ENCODE measurements at regions not wholly inside any gene's neighbourhood (a gene's known extent, or its start where the extent isn't known, plus 50 kb on each side); places are given as distances from the start of the nearest gene placed in this dataset.
"Not testable (repeated sequence)": the region's sequence is repeated elsewhere in the genome, so short reads cannot be mapped to it uniquely, and the experiment has no call there.

GRCh38 chr1:189607477-189608096, 870.1 kb downstream of the BRINP3 start:
- H3K9me3 Mint-ChIP-seq = no peaks in the 10 kb centered on the region
- intact Hi-C loops (cut with micrococcal nuclease) = no loop called here
- no peaks in the 10 kb centered on the region for H3K27me3 Mint-ChIP-seq
- H3K4me1 Mint-ChIP-seq = no peaks in the 10 kb centered on the region
- no peak overlapping the region for H3K4me3 Mint-ChIP-seq
- no peak for DNase-seq
- no peaks in the 10 kb centered on the region for H3K36me3 Mint-ChIP-seq (ENCODE audit: low read depth)
- no peak overlapping the region for H3K27ac Mint-ChIP-seq

DNA sequence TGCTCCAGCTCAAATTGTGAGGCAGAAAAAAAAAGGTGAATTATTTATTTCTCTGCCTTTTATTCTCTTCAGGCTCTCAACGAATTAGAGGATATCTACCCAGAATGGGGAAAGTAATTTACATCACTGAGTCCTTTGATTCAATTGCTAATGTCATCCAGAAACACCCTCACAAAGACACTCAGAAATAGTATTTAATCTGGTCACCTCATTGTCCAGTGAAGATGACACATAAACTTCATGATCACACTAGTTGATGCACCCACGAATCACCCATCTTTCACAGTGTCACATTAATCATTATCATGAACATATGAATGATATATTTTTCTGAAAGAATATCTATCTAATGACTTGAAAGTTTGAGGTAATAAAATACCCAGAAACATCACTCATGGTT, 868.5 kb downstream of the BRINP3 start:
- no peaks in the 10 kb centered on the region for H3K36me3 Mint-ChIP-seq (ENCODE audit: low read depth)
- no peak overlapping the region for H3K27ac Mint-ChIP-seq
- H3K27me3 Mint-ChIP-seq = no peaks in the 10 kb centered on the region
- intact Hi-C loops (cut with micrococcal nuclease) = no loop called here
- no peak overlapping the region for H3K4me3 Mint-ChIP-seq
- no peaks in the 10 kb centered on the region for H3K9me3 Mint-ChIP-seq
- H3K4me1 Mint-ChIP-seq = no peaks in the 10 kb centered on the region
- no peak for DNase-seq

DNA sequence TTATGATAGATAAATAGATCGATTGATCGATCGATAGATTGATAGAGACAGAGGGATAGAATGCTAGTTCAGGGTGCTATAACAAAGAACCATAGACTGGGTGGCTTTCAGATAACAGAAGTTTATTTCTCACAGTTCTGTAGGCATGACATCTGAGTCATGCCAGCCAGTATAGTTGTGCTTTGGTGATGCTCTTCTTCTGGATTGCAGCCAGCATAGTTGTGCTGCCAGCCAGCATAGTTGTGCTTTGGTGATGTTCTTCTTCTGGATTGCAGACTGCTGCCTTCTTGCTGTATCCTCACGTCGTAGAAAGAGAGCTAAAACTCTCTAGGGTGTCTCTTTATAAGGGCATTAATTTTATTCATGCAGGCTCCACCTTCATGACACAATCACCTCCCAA, 860.8 kb downstream of the BRINP3 start:
- Mint-ChIP-seq H3K36me3 (ENCODE audit: low read depth) (no peaks in the 10 kb centered on the region), H3K27ac (no peak overlapping the region), H3K27me3 (no peaks in the 10 kb centered on the region), H3K4me1 (no peaks in the 10 kb centered on the region), H3K4me3 (no peak overlapping the region), H3K9me3 (no peaks in the 10 kb centered on the region)
- intact Hi-C loops (cut with micrococcal nuclease) = no loop called here
- no peak for DNase-seq

GRCh38 chr1:189619682-189620332, 857.9 kb downstream of the BRINP3 start:
- no peaks in the 10 kb centered on the region for H3K27me3 Mint-ChIP-seq
- no peaks in the 10 kb centered on the region for H3K9me3 Mint-ChIP-seq
- intact Hi-C loops (cut with micrococcal nuclease) = no loop called here
- DNase-seq = no peak
- no peaks in the 10 kb centered on the region for H3K4me1 Mint-ChIP-seq
- no peaks in the 10 kb centered on the region for H3K36me3 Mint-ChIP-seq (ENCODE audit: low read depth)
- no peak overlapping the region for H3K27ac Mint-ChIP-seq
- no peak overlapping the region for H3K4me3 Mint-ChIP-seq

DNA sequence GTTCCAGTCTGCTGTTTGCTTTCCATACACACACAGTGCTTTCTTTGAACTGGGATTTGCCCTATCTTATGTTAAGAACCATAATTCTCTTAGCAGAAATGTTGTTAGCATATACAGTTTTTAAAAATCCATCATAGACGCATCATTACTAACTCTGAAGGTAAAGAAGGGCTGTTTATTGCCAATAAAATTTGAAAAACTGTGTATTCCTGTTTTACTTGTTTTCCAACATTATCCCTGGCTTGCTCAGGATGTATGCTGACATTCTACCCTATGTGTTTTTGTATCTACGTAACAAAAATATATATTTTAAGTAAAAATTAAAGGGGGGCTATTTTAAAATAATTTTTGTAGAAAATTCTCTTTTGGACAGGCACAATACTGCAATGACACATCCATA, 857.2 kb downstream of the BRINP3 start:
- intact Hi-C loops (cut with micrococcal nuclease) = no loop called here
- no peak overlapping the region for H3K27ac Mint-ChIP-seq
- H3K27me3 Mint-ChIP-seq = no peaks in the 10 kb centered on the region
- no peaks in the 10 kb centered on the region for H3K36me3 Mint-ChIP-seq (ENCODE audit: low read depth)
- no peak for DNase-seq
- no peak overlapping the region for H3K4me3 Mint-ChIP-seq
- no peaks in the 10 kb centered on the region for H3K4me1 Mint-ChIP-seq
- H3K9me3 Mint-ChIP-seq = no peaks in the 10 kb centered on the region

DNA sequence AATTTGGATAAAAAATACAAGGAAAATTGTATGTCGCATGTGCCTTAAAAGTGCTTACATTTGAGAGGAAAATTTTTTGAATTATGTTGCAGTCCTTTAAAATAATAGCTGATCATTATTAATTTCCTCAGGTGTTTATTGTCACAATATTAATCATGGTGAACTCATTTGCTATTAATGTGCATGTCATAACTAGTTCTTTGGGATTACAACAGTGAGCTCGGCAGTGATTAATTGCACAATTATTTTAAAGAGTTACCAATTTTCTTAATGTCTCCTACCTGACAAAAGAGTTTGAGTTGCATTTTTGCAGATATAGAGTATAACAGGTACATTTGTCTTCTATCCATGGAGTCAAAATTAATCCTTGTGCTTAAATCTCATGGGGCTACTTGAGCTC, 854.3 kb downstream of the BRINP3 start:
- Mint-ChIP-seq H3K27ac (no peak overlapping the region), H3K4me1 (no peaks in the 10 kb centered on the region), H3K4me3 (no peak overlapping the region), H3K9me3 (no peaks in the 10 kb centered on the region), H3K27me3 (no peaks in the 10 kb centered on the region), H3K36me3 (ENCODE audit: low read depth) (no peaks in the 10 kb centered on the region)
- DNase-seq = no peak
- intact Hi-C loops (cut with micrococcal nuclease) = no loop called here

- Mint-ChIP-seq H3K27ac (no peak overlapping the region), H3K4me3 (no peak overlapping the region), H3K27me3 (no peaks in the 10 kb centered on the region), H3K36me3 (ENCODE audit: low read depth) (no peaks in the 10 kb centered on the region), H3K4me1 (no peaks in the 10 kb centered on the region), H3K9me3 (no peaks in the 10 kb centered on the region)
- intact Hi-C loops (cut with micrococcal nuclease) = no loop called here
- DNase-seq = no peak
Observed at GRCh38 chr1:189627427-189627826, 850.2 kb downstream of the BRINP3 start.

DNA sequence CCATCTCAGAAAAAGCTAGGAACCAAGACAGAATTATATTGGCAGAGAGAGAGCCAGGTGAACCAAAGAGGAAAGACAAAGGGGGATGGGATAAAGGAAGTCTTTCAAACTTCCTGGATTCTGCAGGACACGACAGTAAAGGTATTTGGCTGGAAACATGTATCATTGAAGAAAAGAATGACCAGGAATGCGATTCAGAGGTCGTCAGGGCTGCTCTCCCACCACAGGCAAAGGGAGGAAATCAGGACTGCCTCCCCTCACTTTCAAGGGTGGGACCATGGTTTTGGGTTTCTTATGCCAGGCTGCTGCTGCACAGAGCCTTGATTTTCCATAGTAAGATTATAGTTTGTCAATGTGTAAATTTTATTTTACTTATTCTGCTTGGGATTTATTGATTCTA, 848.8 kb downstream of the BRINP3 start:
- Mint-ChIP-seq H3K27ac (no peak overlapping the region), H3K4me3 (no peak overlapping the region), H3K4me1 (no peaks in the 10 kb centered on the region), H3K27me3 (no peaks in the 10 kb centered on the region), H3K9me3 (no peaks in the 10 kb centered on the region), H3K36me3 (ENCODE audit: low read depth) (no peaks in the 10 kb centered on the region)
- intact Hi-C loops (cut with micrococcal nuclease) = no loop called here
- DNase-seq = no peak

DNA sequence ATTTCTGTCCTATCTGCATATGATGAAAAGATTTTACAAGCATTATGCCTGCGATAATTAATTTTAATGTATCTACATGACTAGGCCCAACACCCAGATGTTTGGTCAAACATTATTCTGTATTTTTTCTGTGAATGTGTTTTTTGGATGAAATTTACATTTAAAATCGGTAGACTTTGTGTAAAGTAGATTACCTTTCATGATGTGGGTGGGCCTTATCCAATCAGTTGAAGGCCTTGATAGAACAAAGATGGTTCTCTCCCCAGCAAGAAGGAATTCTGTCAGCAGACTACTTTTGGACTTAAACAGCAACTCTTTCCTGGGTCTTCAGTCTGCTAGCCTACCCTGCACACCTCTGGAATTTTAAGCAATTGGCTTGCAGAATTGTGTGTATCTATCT, 844.0 kb downstream of the BRINP3 start:
- H3K27me3 Mint-ChIP-seq = no peaks in the 10 kb centered on the region
- no peaks in the 10 kb centered on the region for H3K9me3 Mint-ChIP-seq
- H3K4me1 Mint-ChIP-seq = no peaks in the 10 kb centered on the region
- no peak overlapping the region for H3K27ac Mint-ChIP-seq
- H3K36me3 Mint-ChIP-seq (ENCODE audit: low read depth) = no peaks in the 10 kb centered on the region
- no peak for DNase-seq
- H3K4me3 Mint-ChIP-seq = no peak overlapping the region
- intact Hi-C loops (cut with micrococcal nuclease) = no loop called here

DNA sequence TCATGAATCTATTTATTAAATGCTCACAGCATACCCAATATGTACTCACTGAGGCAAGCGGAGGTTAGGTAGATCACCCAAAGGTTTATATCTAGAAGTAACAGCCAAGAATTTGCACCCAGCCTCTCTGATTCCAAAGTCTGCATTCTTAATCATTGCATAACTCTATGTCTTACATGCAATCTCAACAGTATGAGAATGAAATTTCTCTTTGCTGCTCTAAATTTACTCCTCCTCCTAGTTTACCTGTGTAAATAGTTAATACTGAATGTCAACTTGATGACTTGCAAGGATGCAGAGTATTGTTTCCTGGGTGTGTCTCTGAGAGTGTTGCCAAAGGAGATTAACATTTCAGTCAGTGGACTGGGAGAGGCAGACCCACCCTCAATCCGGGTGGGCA, 840.6 kb downstream of the BRINP3 start:
- no peak for DNase-seq
- intact Hi-C loops (cut with micrococcal nuclease) = no loop called here
- Mint-ChIP-seq H3K4me3 (no peak overlapping the region), H3K36me3 (ENCODE audit: low read depth) (no peaks in the 10 kb centered on the region), H3K27me3 (no peaks in the 10 kb centered on the region), H3K4me1 (no peaks in the 10 kb centered on the region), H3K27ac (no peak overlapping the region), H3K9me3 (no peaks in the 10 kb centered on the region)

DNA sequence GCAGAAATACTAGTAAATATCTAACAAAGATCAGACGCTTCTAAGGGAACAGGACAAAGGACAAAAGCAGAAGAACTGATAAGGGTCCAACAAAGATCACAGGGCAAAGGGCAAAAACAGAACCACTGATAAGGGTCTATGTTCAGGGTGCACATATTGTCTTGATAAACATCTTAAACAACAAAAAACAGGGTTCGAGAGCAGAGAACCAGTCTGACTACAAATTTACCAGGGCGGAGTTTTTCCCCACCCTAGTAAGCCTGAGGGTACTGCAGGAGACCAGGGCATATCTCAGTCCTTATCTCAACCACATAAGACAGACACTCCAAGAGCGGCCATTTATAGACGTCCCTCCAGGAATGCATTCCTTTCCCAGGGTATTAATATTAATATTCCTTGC, 833.5 kb downstream of the BRINP3 start:
- H3K36me3 Mint-ChIP-seq (ENCODE audit: low read depth); H3K4me1 Mint-ChIP-seq; H3K9me3 Mint-ChIP-seq; H3K27ac Mint-ChIP-seq; intact Hi-C loops (cut with micrococcal nuclease); H3K4me3 Mint-ChIP-seq; DNase-seq; H3K27me3 Mint-ChIP-seq: not testable (repeated sequence)

DNA sequence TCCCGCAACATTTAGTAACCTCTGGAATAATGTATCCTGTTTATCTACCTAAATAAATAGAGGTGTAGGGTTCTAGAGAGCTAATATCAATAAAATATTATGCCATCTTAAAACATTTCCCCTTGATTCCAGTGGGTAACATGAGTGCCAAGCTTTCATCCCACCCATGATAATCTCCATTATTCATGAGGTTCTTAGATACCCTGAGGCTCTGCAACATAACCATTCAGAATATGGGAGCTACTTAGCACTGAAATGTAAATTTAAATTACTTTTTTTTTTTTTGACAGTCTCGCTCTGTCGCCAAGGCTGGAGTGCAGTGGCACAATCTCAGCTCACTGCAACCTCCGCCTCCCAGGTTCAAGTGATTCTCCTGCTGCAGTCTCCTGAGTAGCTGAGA, 832.7 kb downstream of the BRINP3 start:
- Mint-ChIP-seq H3K27ac (no peak overlapping the region), H3K4me3 (no peak overlapping the region), H3K4me1 (no peaks in the 10 kb centered on the region), H3K27me3 (no peaks in the 10 kb centered on the region), H3K36me3 (ENCODE audit: low read depth) (no peaks in the 10 kb centered on the region), H3K9me3 (no peaks in the 10 kb centered on the region)
- intact Hi-C loops (cut with micrococcal nuclease) = no loop called here
- no peak for DNase-seq

GRCh38 chr1:189646066-189646465, 831.6 kb downstream of the BRINP3 start:
- H3K4me1 Mint-ChIP-seq = no peaks in the 10 kb centered on the region
- H3K27me3 Mint-ChIP-seq = no peaks in the 10 kb centered on the region
- no peak for DNase-seq
- no peak overlapping the region for H3K27ac Mint-ChIP-seq
- H3K4me3 Mint-ChIP-seq = no peak overlapping the region
- intact Hi-C loops (cut with micrococcal nuclease) = no loop called here
- no peaks in the 10 kb centered on the region for H3K36me3 Mint-ChIP-seq (ENCODE audit: low read depth)
- H3K9me3 Mint-ChIP-seq = no peaks in the 10 kb centered on the region

DNA sequence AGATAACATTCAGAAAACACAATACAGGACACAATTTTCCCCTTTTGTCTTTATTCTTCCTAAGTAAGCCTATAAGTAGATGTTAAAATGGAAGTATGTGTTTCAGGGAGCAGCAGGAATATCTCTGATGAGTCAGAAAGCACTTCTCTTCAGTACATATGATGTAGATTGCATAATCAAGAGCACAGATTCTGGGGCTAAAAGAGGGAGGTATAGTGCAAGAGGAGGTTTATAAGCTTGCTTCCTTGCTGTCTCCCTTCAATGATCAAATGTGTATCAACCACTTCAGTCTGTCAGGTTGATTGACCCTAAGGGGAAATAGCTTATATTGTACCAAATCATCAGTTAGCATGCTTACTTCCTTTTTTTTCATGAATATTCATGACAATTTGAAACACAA, 822.8 kb downstream of the BRINP3 start:
- Mint-ChIP-seq H3K27ac (no peak overlapping the region), H3K27me3 (no peaks in the 10 kb centered on the region), H3K36me3 (ENCODE audit: low read depth) (no peaks in the 10 kb centered on the region), H3K9me3 (no peaks in the 10 kb centered on the region), H3K4me3 (no peak overlapping the region), H3K4me1 (no peaks in the 10 kb centered on the region)
- intact Hi-C loops (cut with micrococcal nuclease) = no loop called here
- no peak for DNase-seq
